A673 (cell line): ENCODE measurements at regions not wholly inside any gene's neighbourhood (a gene's known extent, or its start where the extent isn't known, plus 50 kb on each side); places are given as distances from the start of the nearest gene placed in this dataset.

Experiments used
- BruUV-seq: library from RNA; stranded (reverse); fragments of 400-500 nt; replicated peaks from 2 replicates; lab custom pipeline; 2021; lab: Mats Ljungman, UMichigan
- CTCF ChIA-PET: fragments of 300-600 bp; sonication (Branson Sonifier 250); formaldehyde crosslinking; loops from one replicate; lab custom pipeline; 2022; ENCODE audit warnings: antibody characterized with exemption; lab: Charles Lee
- POLR2A ChIA-PET: fragments of 300-600 bp; sonication (Branson Sonifier 250); formaldehyde crosslinking; loops from one replicate; lab custom pipeline; 2022; ENCODE audit warnings: antibody characterized with exemption; ENCODE audit not compliant: low non-redundant PET; lab: Charles Lee
- DNase-seq: peaks from one replicate; pipeline ENCODE4 v3.0.0-alpha.2; 2015; ENCODE audit warnings: low spot score
- H3K27ac ChIP-seq: fragments of 200-600 bp; sonication (generic); 2 replicates; pipeline ENCODE4 v1.5.1; 2016; ENCODE audit warnings: mixed run types, low read depth, mild to moderate bottlenecking, mixed read lengths, antibody characterized with exemption, low read length; ENCODE audit not compliant: poor library complexity, severe bottlenecking
- H3K27me3 ChIP-seq: fragments of 200-600 bp; sonication (generic); replicated peaks from 2 replicates; pipeline ENCODE4 v1.6.1; 2017; ENCODE audit warnings: mixed run types, low read depth, mild to moderate bottlenecking, mixed read lengths, antibody characterized with exemption, low read length; ENCODE audit not compliant: insufficient read depth, poor library complexity
- H3K36me3 ChIP-seq: fragments of 200-600 bp; sonication (generic); 2 replicates; pipeline ENCODE4 v1.6.1; 2016; ENCODE audit warnings: mixed run types, mild to moderate bottlenecking, mixed read lengths, antibody characterized with exemption, low read length; ENCODE audit not compliant: insufficient read depth, poor library complexity, severe bottlenecking
- H3K4me1 ChIP-seq: fragments of 200-600 bp; sonication (generic); 2 replicates; pipeline ENCODE4 v1.6.1; 2017; ENCODE audit warnings: mixed run types, mild to moderate bottlenecking, mixed read lengths, antibody characterized with exemption, low read length; ENCODE audit not compliant: insufficient read depth, poor library complexity, severe bottlenecking
- H3K4me3 ChIP-seq: fragments of 200-600 bp; sonication (generic); 2 replicates; pipeline ENCODE4 v1.5.1; 2016; ENCODE audit warnings: low read depth, mixed run types, mild to moderate bottlenecking, mixed read lengths, low read length; ENCODE audit not compliant: poor library complexity, severe bottlenecking
- H3K9me3 ChIP-seq: fragments of 200-600 bp; sonication (generic); 2 replicates; pipeline ENCODE4 v1.6.1; 2016; ENCODE audit warnings: mixed run types, low read depth, mild to moderate bottlenecking, mixed read lengths, antibody characterized with exemption, low read length; ENCODE audit not compliant: poor library complexity, severe bottlenecking
- EZH2 ChIP-seq: fragments of 200-600 bp; sonication (generic); IDR thresholded peaks from 2 replicates; pipeline ENCODE4 v1.6.1; 2017; ENCODE audit warnings: borderline replicate concordance, low read depth, mild to moderate bottlenecking, mixed read lengths, antibody characterized with exemption, low read length; ENCODE audit not compliant: poor library complexity, severe bottlenecking
- intact Hi-C: fragments of 100-400 bp; cut with micrococcal nuclease; formaldehyde crosslinking; loops from one replicate; pipeline ENCODE4 v1.10.0; 2022; ENCODE audit not compliant: unreplicated experiment
- TF ChIP-seq, protein P1 (sequence below): fragments of 300-800, 200-600 bp; sonication (generic); conservative IDR thresholded peaks from 2 replicates; pipeline ENCODE4 v1.5.1; 2017; ENCODE audit warnings: low read depth, mild to moderate bottlenecking, antibody characterized with exemption, low read length, moderate library complexity, mixed read lengths

DNA sequence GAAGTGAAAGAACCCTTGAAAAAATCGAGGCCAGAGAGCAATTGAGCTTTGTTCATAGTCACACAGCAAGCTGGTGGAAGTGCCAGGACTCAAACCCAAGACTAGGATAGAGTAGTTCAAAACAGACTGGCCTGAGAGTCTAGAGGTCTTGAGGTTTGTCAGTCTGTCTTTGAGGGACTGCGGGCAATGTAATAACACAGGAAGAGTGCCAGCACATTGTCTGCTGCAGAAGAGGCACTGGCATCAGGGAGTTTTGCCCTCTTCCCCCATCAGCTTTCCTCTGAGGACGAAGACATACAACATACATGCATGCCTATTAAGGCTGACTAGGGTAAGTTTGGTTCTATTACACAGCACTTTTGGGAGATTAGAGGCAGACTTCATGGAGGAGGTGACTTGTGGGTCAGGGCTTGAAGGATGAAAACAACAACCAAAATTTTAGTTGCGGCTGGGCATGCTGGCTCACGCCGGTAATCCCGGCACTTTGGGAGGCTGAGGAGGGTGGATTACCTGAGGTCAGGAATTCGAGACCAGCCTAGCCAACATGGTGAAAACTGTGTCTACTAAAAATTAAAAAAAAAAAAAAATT, 64.1 kb upstream of the LAS1L start:
- Histone ChIP-seq H3K4me1 (peaks cover 20% of the 10 kb centered on the region), H3K9me3 (no peaks in the 10 kb centered on the region), H3K36me3 (no peaks in the 10 kb centered on the region), H3K27ac (no peak overlapping the region), H3K4me3 (no peak overlapping the region), H3K27me3 (no peaks in the 10 kb centered on the region)
- CTCF ChIA-PET = no interaction called here
- intact Hi-C loops = loop anchor here (5.0 kb wide), 4 partner anchors 69 to 1134 kb away; partner anchors contain the start of gene MSN
- no peak for DNase-seq
- POLR2A ChIA-PET = no interaction called here
- BruUV-seq = no TSS peak
- no peak for TF ChIP-seq EZH2
- TF ChIP-seq, protein P1, sequence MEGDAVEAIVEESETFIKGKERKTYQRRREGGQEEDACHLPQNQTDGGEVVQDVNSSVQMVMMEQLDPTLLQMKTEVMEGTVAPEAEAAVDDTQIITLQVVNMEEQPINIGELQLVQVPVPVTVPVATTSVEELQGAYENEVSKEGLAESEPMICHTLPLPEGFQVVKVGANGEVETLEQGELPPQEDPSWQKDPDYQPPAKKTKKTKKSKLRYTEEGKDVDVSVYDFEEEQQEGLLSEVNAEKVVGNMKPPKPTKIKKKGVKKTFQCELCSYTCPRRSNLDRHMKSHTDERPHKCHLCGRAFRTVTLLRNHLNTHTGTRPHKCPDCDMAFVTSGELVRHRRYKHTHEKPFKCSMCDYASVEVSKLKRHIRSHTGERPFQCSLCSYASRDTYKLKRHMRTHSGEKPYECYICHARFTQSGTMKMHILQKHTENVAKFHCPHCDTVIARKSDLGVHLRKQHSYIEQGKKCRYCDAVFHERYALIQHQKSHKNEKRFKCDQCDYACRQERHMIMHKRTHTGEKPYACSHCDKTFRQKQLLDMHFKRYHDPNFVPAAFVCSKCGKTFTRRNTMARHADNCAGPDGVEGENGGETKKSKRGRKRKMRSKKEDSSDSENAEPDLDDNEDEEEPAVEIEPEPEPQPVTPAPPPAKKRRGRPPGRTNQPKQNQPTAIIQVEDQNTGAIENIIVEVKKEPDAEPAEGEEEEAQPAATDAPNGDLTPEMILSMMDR = no peak

DNA sequence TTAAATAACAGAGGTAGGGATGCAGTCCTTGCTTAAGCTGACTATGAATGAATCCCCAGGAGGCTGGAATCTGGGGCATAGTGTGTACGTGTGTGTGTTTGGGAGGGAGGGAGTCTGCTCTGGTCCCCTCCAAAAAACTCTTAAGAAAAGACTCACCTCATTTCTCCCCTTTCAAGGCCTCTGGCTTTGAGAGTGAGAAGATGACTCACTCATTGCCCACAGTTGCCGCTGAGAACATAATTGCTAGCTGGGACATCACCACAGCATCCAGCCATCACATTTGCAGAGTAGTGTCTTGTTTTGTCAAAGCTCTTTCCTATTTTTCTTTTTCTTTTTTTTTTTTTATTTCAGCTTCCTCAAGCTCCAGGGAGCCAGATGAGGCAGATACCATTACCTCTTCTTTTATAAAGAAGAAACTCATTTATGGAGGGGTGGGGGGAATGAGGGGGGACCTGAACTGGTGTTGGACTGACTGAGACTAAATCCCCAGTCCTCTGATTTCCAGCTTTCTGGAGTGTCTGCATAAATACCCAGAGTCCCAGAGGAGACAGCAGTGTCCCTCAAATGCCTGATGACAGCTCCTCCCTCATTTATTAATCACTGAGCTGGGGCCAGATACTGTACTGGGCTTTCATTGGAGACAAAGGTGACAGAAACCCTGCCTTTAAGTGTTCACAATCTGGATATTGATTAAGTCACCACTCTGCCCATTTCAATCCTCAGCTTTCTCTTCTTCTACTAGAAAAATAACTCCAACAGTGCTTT, 61.9 kb upstream of the LAS1L start:
- BruUV-seq = no TSS peak
- peak overlapping the region; percentile 31 for H3K27ac ChIP-seq
- H3K4me3 ChIP-seq = no peak overlapping the region
- no peaks in the 10 kb centered on the region for H3K27me3 ChIP-seq
- DNase-seq = peak; percentile 63
- POLR2A ChIA-PET = interaction anchor here (0.8 kb wide), 1 partner anchor 102 kb away, joined by 7 read pairs; no protein-coding TSS in a partner anchor
- TF ChIP-seq, protein P1 = no peak
- TF ChIP-seq EZH2 = no peak
- H3K9me3 ChIP-seq = no peaks in the 10 kb centered on the region
- no peaks in the 10 kb centered on the region for H3K36me3 ChIP-seq
- intact Hi-C loops = loop anchor here (5.0 kb wide), 4 partner anchors 71 to 1136 kb away; partner anchors contain the start of gene MSN
- CTCF ChIA-PET = interaction anchor here (0.9 to 1.0 kb wide), 2 partner anchors 107 to 390 kb away, joined by 3 read pairs; no protein-coding TSS in a partner anchor
- peaks cover 20% of the 10 kb centered on the region for H3K4me1 ChIP-seq

- Histone ChIP-seq H3K27me3 (no peaks in the 10 kb centered on the region), H3K4me3 (no peak overlapping the region), H3K4me1 (peaks cover 19% of the 10 kb centered on the region), H3K36me3 (no peaks in the 10 kb centered on the region), H3K27ac (peak overlapping the region; percentile 31), H3K9me3 (no peaks in the 10 kb centered on the region)
- BruUV-seq = no TSS peak
- CTCF ChIA-PET = interaction anchor here (0.9 kb wide), 1 partner anchor 390 kb away, joined by 3 read pairs; no protein-coding TSS in a partner anchor
- peak; percentile 95 for DNase-seq
- intact Hi-C loops = loop anchor here (2.0 to 5.0 kb wide), 5 partner anchors 72 to 1137 kb away; partner anchors contain the start of gene MSN
- POLR2A ChIA-PET = no interaction called here
- TF ChIP-seq EZH2 = no peak
- TF ChIP-seq, protein P1 = peak; percentile 99
These were observed 60.9 kb upstream of the LAS1L start for GRCh38 chrX:65595460-65595876.
